Smooth muscle cell (in vitro differentiated cells): ENCODE measurements at regions not wholly inside any gene's neighbourhood (a gene's known extent, or its start where the extent isn't known, plus 50 kb on each side); places are given as distances from the start of the nearest gene placed in this dataset.
A peak's percentile ranks its signal among the peaks of the same experiment; 100 is the strongest.

Experiments used
- DNase-seq: peaks from one replicate; lab custom pipeline; 2025; ENCODE audit not compliant: unreplicated experiment; lab: John Stamatoyannopoulos, UW
- H2AFZ ChIP-seq: fragments of 200-600 bp; sonication (generic); 2 replicates; pipeline ENCODE4 v1.6.0; 2016; ENCODE audit warnings: antibody characterized with exemption, low read depth, mild to moderate bottlenecking
- H3F3A ChIP-seq: fragments of 200-600 bp; sonication (generic); 2 replicates; pipeline ENCODE4 v1.6.0; 2017; ENCODE audit warnings: antibody characterized with exemption, low read depth
- H3K27ac ChIP-seq: fragments of 200-600 bp; sonication (generic); 2 replicates; pipeline ENCODE4 v1.5.1; 2016; ENCODE audit warnings: low read depth, mild to moderate bottlenecking
- H3K27me3 ChIP-seq: fragments of 200-600 bp; sonication (generic); 2 replicates; pipeline ENCODE4 v1.6.1; 2016; ENCODE audit warnings: low read depth, mild to moderate bottlenecking
- H3K36me3 ChIP-seq: fragments of 200-600 bp; sonication (generic); 2 replicates; pipeline ENCODE4 v1.5.1; 2016; ENCODE audit warnings: low read depth
- H3K4me1 ChIP-seq: fragments of 200-600 bp; sonication (generic); 2 replicates; pipeline ENCODE4 v1.5.1; 2016; ENCODE audit warnings: low read depth
- H3K4me2 ChIP-seq: fragments of 200-600 bp; sonication (generic); 2 replicates; pipeline ENCODE4 v1.6.0; 2016; ENCODE audit warnings: mild to moderate bottlenecking
- H3K4me3 ChIP-seq: fragments of 200-600 bp; sonication (generic); 2 replicates; pipeline ENCODE4 v1.5.1; 2016; ENCODE audit warnings: mild to moderate bottlenecking
- H3K79me2 ChIP-seq: fragments of 200-600 bp; sonication (generic); 2 replicates; pipeline ENCODE4 v1.6.0; 2016; ENCODE audit warnings: low read depth, mild to moderate bottlenecking
- H3K9ac ChIP-seq: fragments of 200-600 bp; sonication (generic); 2 replicates; pipeline ENCODE4 v1.6.0; 2016; ENCODE audit warnings: low read depth
- H3K9me3 ChIP-seq: fragments of 200-600 bp; sonication (generic); replicated peaks from 2 replicates; pipeline ENCODE4 v1.5.1; 2016; ENCODE audit warnings: low read depth
- H4K20me1 ChIP-seq: fragments of 200-600 bp; sonication (generic); 2 replicates; pipeline ENCODE4 v1.6.0; 2016; ENCODE audit warnings: low read depth
- CTCF ChIP-seq: fragments of 200-600 bp; sonication (generic); IDR thresholded peaks from 2 replicates; pipeline ENCODE4 v1.5.1; 2017; ENCODE audit warnings: borderline replicate concordance, mild to moderate bottlenecking, antibody characterized with exemption; ENCODE audit not compliant: insufficient read depth, poor library complexity, severe bottlenecking
- WGBS: methylation state at CpG from one replicate; pipeline ENCODE4 v1.1.7; 2016; ENCODE audit warnings: low lambda C conversion rate; 5-methylcytosine and 5-hydroxymethylcytosine counted together

GRCh38 chr4:85406185-85406584 is 68.8 kb upstream of the ARHGAP24 start:
- no peak overlapping the region for H3K4me3 ChIP-seq
- peaks cover 3% of the 10 kb centered on the region for H3F3A ChIP-seq
- H3K27ac ChIP-seq, result no peak overlapping the region
- DNase-seq, result no peak
- H3K9ac ChIP-seq, result no peak overlapping the region
- H3K36me3 ChIP-seq, result no peaks in the 10 kb centered on the region
- no peaks in the 10 kb centered on the region for H3K9me3 ChIP-seq
- H3K79me2 ChIP-seq, result no peaks in the 10 kb centered on the region
- WGBS, result 85% methylated on average over 2 of the region's 2 CpGs
- no peaks in the 10 kb centered on the region for H3K27me3 ChIP-seq
- H3K4me2 ChIP-seq, result no peak overlapping the region
- peaks cover 3% of the 10 kb centered on the region for H3K4me1 ChIP-seq
- no peak for TF ChIP-seq CTCF
- H2AFZ ChIP-seq, result no peak overlapping the region
- H4K20me1 ChIP-seq, result no peaks in the 10 kb centered on the region

GRCh38 chr4:85407546-85407945 is 67.4 kb upstream of the ARHGAP24 start:
- no peak for DNase-seq
- Histone ChIP-seq H3K9ac (no peak overlapping the region), H3K4me2 (peak overlapping the region; percentile 51), H3K4me1 (peaks cover 3% of the 10 kb centered on the region), H3K27me3 (no peaks in the 10 kb centered on the region), H3F3A (peaks cover 3% of the 10 kb centered on the region), H3K36me3 (no peaks in the 10 kb centered on the region), H3K4me3 (no peak overlapping the region), H3K9me3 (no peaks in the 10 kb centered on the region), H3K79me2 (no peaks in the 10 kb centered on the region), H2AFZ (no peak overlapping the region), H3K27ac (no peak overlapping the region), H4K20me1 (no peaks in the 10 kb centered on the region)
- 68% methylated on average over 3 of the region's 3 CpGs for WGBS
- no peak for TF ChIP-seq CTCF

- Histone ChIP-seq H2AFZ (no peak overlapping the region), H3K79me2 (no peaks in the 10 kb centered on the region), H3K27me3 (no peaks in the 10 kb centered on the region), H4K20me1 (no peaks in the 10 kb centered on the region), H3K9me3 (no peaks in the 10 kb centered on the region), H3K27ac (no peak overlapping the region), H3K4me3 (no peak overlapping the region), H3F3A (peaks cover 3% of the 10 kb centered on the region), H3K4me2 (peak overlapping the region; percentile 51), H3K4me1 (peaks cover 3% of the 10 kb centered on the region), H3K36me3 (no peaks in the 10 kb centered on the region), H3K9ac (no peak overlapping the region)
- WGBS, result 70% methylated on average over 1 of the region's 1 CpG
- no peak for DNase-seq
- no peak for TF ChIP-seq CTCF
Observed at GRCh38 chr4:85408301-85408700, 66.6 kb upstream of the ARHGAP24 start.

- no peak overlapping the region for H2AFZ ChIP-seq
- H3K27ac ChIP-seq, result peak overlapping the region; percentile 49
- no peak for TF ChIP-seq CTCF
- no peak overlapping the region for H3K4me3 ChIP-seq
- no peaks in the 10 kb centered on the region for H3K79me2 ChIP-seq
- H3F3A ChIP-seq, result peaks cover 3% of the 10 kb centered on the region
- DNase-seq, result no peak
- peak overlapping the region; percentile 51 for H3K4me2 ChIP-seq
- H3K9ac ChIP-seq, result no peak overlapping the region
- no peaks in the 10 kb centered on the region for H3K9me3 ChIP-seq
- no peaks in the 10 kb centered on the region for H4K20me1 ChIP-seq
- H3K4me1 ChIP-seq, result peaks cover 3% of the 10 kb centered on the region
- no peaks in the 10 kb centered on the region for H3K36me3 ChIP-seq
- WGBS, result 36% methylated on average over 2 of the region's 2 CpGs
- no peaks in the 10 kb centered on the region for H3K27me3 ChIP-seq
Observed at GRCh38 chr4:85409251-85409650, 65.7 kb upstream of the ARHGAP24 start.
